T-helper 2 cell treated with Interferon-gamma antibody and Interleukin-4, amounts not matched to agents 5 μg/mL and 100 μg/mL, for 36 hours (primary cell): ENCODE measurements at regions not wholly inside any gene's neighbourhood (a gene's known extent, or its start where the extent isn't known, plus 50 kb on each side); places are given as distances from the start of the nearest gene placed in this dataset.
"Not testable (repeated sequence)": the region's sequence is repeated elsewhere in the genome, so short reads cannot be mapped to it uniquely, and the experiment has no call there.

Source experiments
- DNase-seq: peaks from one replicate; pipeline ENCODE4 v3.0.0; 2021; ENCODE audit warnings: low spot score
- H3K27ac Mint-ChIP-seq: one replicate; pipeline ENCODE4 v1.8.0; 2021; ENCODE audit warnings: mild to moderate bottlenecking, mixed read lengths
- H3K27me3 Mint-ChIP-seq: one replicate; pipeline ENCODE4 v1.8.0; 2021; ENCODE audit warnings: low read depth, mixed read lengths
- H3K36me3 Mint-ChIP-seq: one replicate; pipeline ENCODE4 v1.8.0; 2021; ENCODE audit warnings: low read depth, mixed read lengths
- H3K4me1 Mint-ChIP-seq: one replicate; pipeline ENCODE4 v1.8.0; 2021; ENCODE audit warnings: low read depth, mixed read lengths
- H3K4me3 Mint-ChIP-seq: one replicate; pipeline ENCODE4 v1.8.0; 2022; ENCODE audit warnings: mild to moderate bottlenecking, moderate library complexity, mixed read lengths
- H3K9me3 Mint-ChIP-seq: one replicate; pipeline ENCODE4 v1.8.0; 2021; ENCODE audit warnings: mixed read lengths

DNA sequence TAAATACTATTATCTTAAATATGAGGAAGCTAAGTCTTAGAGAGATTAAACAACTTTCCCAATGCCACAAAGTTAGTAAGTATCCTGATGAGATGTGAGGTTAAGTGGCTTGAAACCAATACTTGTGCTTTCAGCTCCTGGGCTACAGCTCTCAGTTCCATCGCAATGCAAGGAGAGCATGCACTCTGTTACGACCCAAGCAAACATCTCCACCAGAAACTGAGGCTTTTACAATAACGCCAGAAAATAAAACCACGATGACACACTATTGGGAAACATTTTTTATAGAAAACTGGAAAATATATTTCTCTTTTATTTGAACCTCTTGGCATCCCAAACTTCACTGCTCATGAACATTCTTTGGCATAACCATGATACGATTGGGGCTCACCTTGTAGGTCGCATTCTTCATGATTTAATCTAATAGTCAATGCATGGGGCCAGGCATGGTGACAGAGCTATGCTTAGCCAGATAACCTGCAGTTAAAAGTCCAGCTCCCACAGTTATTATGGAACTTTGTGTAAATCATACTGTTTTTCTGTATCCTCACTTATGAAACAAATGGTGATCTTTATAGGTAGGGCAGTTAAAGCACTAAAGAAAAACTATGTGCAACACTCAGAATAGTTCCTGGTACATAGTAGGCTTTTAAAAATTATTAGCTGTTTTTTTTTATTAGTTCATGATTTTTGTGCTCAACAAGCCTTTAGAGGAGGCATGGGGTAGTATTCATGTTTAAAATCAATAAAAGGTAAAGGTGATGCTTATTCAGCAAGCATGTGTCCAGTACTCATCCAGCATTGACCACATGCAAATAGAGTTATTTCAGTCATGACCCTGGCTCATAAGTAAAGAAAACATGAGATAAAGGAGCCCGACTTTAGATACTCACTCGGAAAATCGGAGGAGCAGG lies 238.3 kb upstream of the TRIB2 start:
- H3K4me3 Mint-ChIP-seq, result no peak overlapping the region
- no peaks in the 10 kb centered on the region for H3K27me3 Mint-ChIP-seq
- no peak overlapping the region for H3K27ac Mint-ChIP-seq
- peaks cover 23% of the 10 kb centered on the region for H3K9me3 Mint-ChIP-seq
- H3K36me3 Mint-ChIP-seq, result peaks cover 4% of the 10 kb centered on the region
- DNase-seq, result no peak
- H3K4me1 Mint-ChIP-seq, result no peaks in the 10 kb centered on the region

- H3K4me3 Mint-ChIP-seq, result no peak overlapping the region
- no peak overlapping the region for H3K27ac Mint-ChIP-seq
- no peaks in the 10 kb centered on the region for H3K27me3 Mint-ChIP-seq
- no peak for DNase-seq
- peaks cover 1% of the 10 kb centered on the region for H3K4me1 Mint-ChIP-seq
- peaks cover 28% of the 10 kb centered on the region for H3K9me3 Mint-ChIP-seq
- H3K36me3 Mint-ChIP-seq, result peaks cover 5% of the 10 kb centered on the region
Observed at GRCh38 chr2:12479065-12479601, 237.6 kb upstream of the TRIB2 start.

GRCh38 chr2:12484536-12485115 lies 232.1 kb upstream of the TRIB2 start:
- H3K27ac Mint-ChIP-seq, result no peak overlapping the region

GRCh38 chr2:12486205-12487118 lies 230.3 kb upstream of the TRIB2 start:
- Mint-ChIP-seq H3K4me1 (peaks cover 57% of the 10 kb centered on the region), H3K4me3 (no peak overlapping the region), H3K27ac (no peak overlapping the region), H3K27me3 (no peaks in the 10 kb centered on the region), H3K36me3 (peaks cover 22% of the 10 kb centered on the region), H3K9me3 (peaks cover 18% of the 10 kb centered on the region)
- DNase-seq, result no peak

More at GRCh38 chr2:12484536-12485115, 232.1 kb upstream of the TRIB2 start:
- no peaks in the 10 kb centered on the region for H3K27me3 Mint-ChIP-seq
- H3K4me1 Mint-ChIP-seq, result peaks cover 47% of the 10 kb centered on the region
- DNase-seq, result no peak
- peaks cover 14% of the 10 kb centered on the region for H3K9me3 Mint-ChIP-seq
- H3K36me3 Mint-ChIP-seq, result peaks cover 18% of the 10 kb centered on the region
- no peak overlapping the region for H3K4me3 Mint-ChIP-seq

- H3K27ac Mint-ChIP-seq, result peak overlapping the region; percentile 81
- peaks cover 22% of the 10 kb centered on the region for H3K36me3 Mint-ChIP-seq
- H3K27me3 Mint-ChIP-seq, result no peaks in the 10 kb centered on the region
- H3K4me1 Mint-ChIP-seq, result peaks cover 57% of the 10 kb centered on the region
- peak overlapping the region; percentile 83 for H3K4me3 Mint-ChIP-seq
- peaks cover 18% of the 10 kb centered on the region for H3K9me3 Mint-ChIP-seq
- no peak for DNase-seq
Observed at GRCh38 chr2:12487253-12488004, 229.3 kb upstream of the TRIB2 start.

- H3K9me3 Mint-ChIP-seq, result peaks cover 18% of the 10 kb centered on the region
- H3K4me3 Mint-ChIP-seq, result peak overlapping the region; percentile 83
- H3K36me3 Mint-ChIP-seq, result peaks cover 22% of the 10 kb centered on the region
- peak overlapping the region; percentile 81 for H3K27ac Mint-ChIP-seq
- H3K4me1 Mint-ChIP-seq, result peaks cover 66% of the 10 kb centered on the region
- DNase-seq, result no peak
- no peaks in the 10 kb centered on the region for H3K27me3 Mint-ChIP-seq
Observed at GRCh38 chr2:12488352-12489318, 228.1 kb upstream of the TRIB2 start.

DNA sequence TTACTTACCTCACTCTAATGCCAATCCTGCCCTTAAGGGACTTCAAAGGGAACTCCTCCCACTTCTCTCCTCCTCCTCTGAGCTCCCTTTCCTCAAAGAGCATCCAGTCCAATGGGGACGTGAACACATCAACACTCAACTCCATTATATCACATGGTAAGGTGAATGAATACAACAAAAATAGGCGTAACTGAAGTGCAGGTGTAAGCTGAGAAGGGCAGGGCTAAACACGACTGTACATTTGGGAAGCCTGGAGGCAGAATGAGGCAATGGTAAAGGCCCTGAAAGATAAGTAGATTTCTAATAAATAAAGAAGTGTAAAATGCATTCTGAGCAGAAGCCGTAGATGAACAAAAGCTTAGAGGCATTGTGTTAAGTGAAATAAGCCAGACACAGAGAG lies 226.1 kb upstream of the TRIB2 start:
- no peak overlapping the region for H3K4me3 Mint-ChIP-seq
- H3K9me3 Mint-ChIP-seq, result peaks cover 12% of the 10 kb centered on the region

DNA sequence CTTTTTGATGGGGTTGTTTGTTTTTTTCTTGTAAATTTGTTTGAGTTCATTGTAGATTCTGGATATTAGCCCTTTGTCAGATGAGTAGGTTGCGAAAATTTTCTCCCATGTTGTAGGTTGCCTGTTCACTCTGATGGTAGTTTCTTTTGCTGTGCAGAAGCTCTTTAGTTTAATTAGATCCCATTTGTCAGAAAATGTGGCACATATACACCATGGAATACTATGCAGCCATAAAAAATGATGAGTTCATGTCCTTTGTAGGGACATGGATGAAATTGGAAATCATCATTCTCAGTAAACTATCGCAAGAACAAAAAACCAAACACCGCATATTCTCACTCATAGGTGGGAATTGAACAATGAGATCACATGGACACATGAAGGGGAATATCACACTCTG lies 224.4 kb upstream of the TRIB2 start:
- Mint-ChIP-seq H3K4me1 (peaks cover 67% of the 10 kb centered on the region), H3K36me3 (peaks cover 23% of the 10 kb centered on the region), H3K9me3 (peaks cover 21% of the 10 kb centered on the region)
- H3K27me3 Mint-ChIP-seq, H3K4me3 Mint-ChIP-seq, H3K27ac Mint-ChIP-seq, DNase-seq: not testable (repeated sequence)

More for the DNA sequence above, 226.1 kb upstream of the TRIB2 start:
- peak overlapping the region; percentile 61 for H3K27ac Mint-ChIP-seq
- H3K36me3 Mint-ChIP-seq, result peaks cover 20% of the 10 kb centered on the region
- DNase-seq, result no peak
- H3K27me3 Mint-ChIP-seq, result no peaks in the 10 kb centered on the region
- peaks cover 66% of the 10 kb centered on the region for H3K4me1 Mint-ChIP-seq

GRCh38 chr2:12493031-12493513 lies 223.7 kb upstream of the TRIB2 start:
- Mint-ChIP-seq H3K9me3 (peaks cover 15% of the 10 kb centered on the region), H3K27me3 (no peaks in the 10 kb centered on the region), H3K27ac (peak overlapping the region; percentile 27), H3K36me3 (peaks cover 21% of the 10 kb centered on the region), H3K4me1 (peaks cover 66% of the 10 kb centered on the region), H3K4me3 (no peak overlapping the region)
- no peak for DNase-seq

GRCh38 chr2:12495247-12495868 lies 221.4 kb upstream of the TRIB2 start:
- Mint-ChIP-seq H3K9me3 (peaks cover 17% of the 10 kb centered on the region), H3K4me3 (no peak overlapping the region), H3K27ac (peak overlapping the region; percentile 43), H3K4me1 (peaks cover 63% of the 10 kb centered on the region), H3K36me3 (peaks cover 18% of the 10 kb centered on the region), H3K27me3 (no peaks in the 10 kb centered on the region)
- no peak for DNase-seq

DNA sequence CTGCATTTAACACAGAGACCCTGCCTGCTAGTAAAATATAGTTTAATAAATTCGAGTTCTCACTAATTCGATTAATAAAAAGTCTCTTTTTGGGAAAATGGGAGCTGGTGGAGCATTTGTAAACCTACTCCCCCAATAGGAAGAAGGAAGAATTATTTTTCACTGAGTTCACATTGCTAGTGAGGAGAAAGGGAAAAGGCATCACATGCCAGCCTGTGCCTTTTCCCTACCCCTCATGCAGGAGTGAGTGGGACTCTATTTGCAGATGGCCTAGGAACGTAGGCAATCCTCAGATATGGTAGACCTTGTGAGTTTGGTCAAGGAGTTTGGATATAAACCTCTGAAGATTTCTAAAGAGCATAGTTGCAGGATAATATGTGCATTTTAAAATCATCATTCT lies 218.4 kb upstream of the TRIB2 start:
- Mint-ChIP-seq H3K4me1 (peaks cover 78% of the 10 kb centered on the region), H3K27ac (peak overlapping the region; percentile 70), H3K36me3 (peaks cover 22% of the 10 kb centered on the region), H3K4me3 (peak overlapping the region; percentile 52), H3K9me3 (peaks cover 14% of the 10 kb centered on the region), H3K27me3 (no peaks in the 10 kb centered on the region)
- no peak for DNase-seq

DNA sequence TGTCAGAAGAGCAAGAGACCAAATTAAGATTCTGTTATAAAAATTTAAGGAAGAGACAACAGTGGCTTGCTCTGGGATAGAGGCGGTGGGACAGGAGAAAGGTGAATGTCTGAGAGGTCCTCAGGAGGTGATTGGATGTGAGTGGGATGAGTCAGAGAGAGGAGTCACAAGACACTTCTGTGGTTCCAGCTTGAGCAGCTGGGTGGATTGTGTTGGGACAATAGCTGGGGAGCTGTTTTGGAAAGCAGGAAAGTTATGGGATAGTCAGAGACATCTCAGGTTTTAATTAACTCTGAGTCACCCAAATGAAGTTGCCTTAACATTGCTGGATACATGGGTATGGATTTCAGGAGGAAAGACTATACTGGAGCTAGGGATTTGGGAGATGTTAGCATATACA lies 218.0 kb upstream of the TRIB2 start:
- peaks cover 24% of the 10 kb centered on the region for H3K36me3 Mint-ChIP-seq
- DNase-seq, result no peak
- H3K4me1 Mint-ChIP-seq, result peaks cover 77% of the 10 kb centered on the region
- H3K9me3 Mint-ChIP-seq, result peaks cover 16% of the 10 kb centered on the region
- peak overlapping the region; percentile 12 for H3K27ac Mint-ChIP-seq
- H3K4me3 Mint-ChIP-seq, result peak overlapping the region; percentile 3
- H3K27me3 Mint-ChIP-seq, result no peaks in the 10 kb centered on the region
